CD14-positive monocyte (primary cell): ENCODE measurements at regions not wholly inside any gene's neighbourhood (a gene's known extent, or its start where the extent isn't known, plus 50 kb on each side); places are given as distances from the start of the nearest gene placed in this dataset.

ENCODE experiments used
- DNase-seq, 3 donors: peaks; one replicate each; pipeline ENCODE4 v3.0.0-alpha.2; 2011 to 2022
- H2AFZ ChIP-seq: 2 replicates; pipeline ENCODE4 v1.6.0; 2012; ENCODE audit warnings: mild to moderate bottlenecking, low read depth, low read length, inconsistent platforms; ENCODE audit not compliant: insufficient read depth, poor library complexity, severe bottlenecking
- H3K27ac ChIP-seq, 2 donors: 1 replicate in 1 of 2; 2 replicates in 1 of 2; pipeline ENCODE4 v1.5.1; 2012 to 2013; ENCODE audit warnings: low read length in 2 of 2, control low read depth in 1 of 2, inconsistent platforms in 1 of 2, low read depth in 1 of 2, mild to moderate bottlenecking in 1 of 2
- H3K27me3 ChIP-seq, 2 donors: one replicate each; pipeline versions ENCODE4 v1.6.0 to v1.6.1; 2011 to 2013; ENCODE audit warnings: low read length in 2 of 2; ENCODE audit not compliant: control insufficient read depth in 2 of 2, insufficient read depth in 2 of 2
- H3K36me3 ChIP-seq, 2 donors: replicated peaks in 1 of 2; 1 replicate in 1 of 2; 2 replicates in 1 of 2; pipeline versions ENCODE4 v1.5.1 to v1.6.1; 2012 to 2013; ENCODE audit warnings: low read length in 2 of 2, control low read depth in 1 of 2, inconsistent platforms in 1 of 2, mild to moderate bottlenecking in 1 of 2; ENCODE audit not compliant: insufficient read depth in 2 of 2, control insufficient read depth in 1 of 2
- H3K4me1 ChIP-seq, 2 donors: 1 replicate in 1 of 2; 2 replicates in 1 of 2; pipeline versions ENCODE4 v1.5.1 to v1.6.1; 2012 to 2013; ENCODE audit warnings: low read length in 2 of 2, control low read depth in 1 of 2, inconsistent platforms in 1 of 2, mild to moderate bottlenecking in 1 of 2, moderate library complexity in 1 of 2; ENCODE audit not compliant: insufficient read depth in 2 of 2, control insufficient read depth in 1 of 2
- H3K4me2 ChIP-seq: replicated peaks from 2 replicates; pipeline ENCODE3; 2012; ENCODE audit warnings: low read length, moderate library complexity, mild to moderate bottlenecking; ENCODE audit not compliant: poor library complexity, severe bottlenecking; ENCODE audit errors: extremely low read depth
- H3K4me3 ChIP-seq, 3 experiments: fragments of 200-600 bp in 1 of 3; sonication (generic) in 1 of 3; replicated peaks in 1 of 3; 1 replicate in 2 of 3; 2 replicates in 1 of 3; pipeline ENCODE4 v1.5.1; 2011 to 2013; ENCODE audit warnings: low read length in 3 of 3, mild to moderate bottlenecking in 3 of 3, control low read depth in 2 of 3, low read depth in 2 of 3, inconsistent platforms in 1 of 3, moderate library complexity in 1 of 3
- H3K79me2 ChIP-seq: 2 replicates; pipeline ENCODE4 v1.6.0; 2012; ENCODE audit warnings: mild to moderate bottlenecking, control low read depth, inconsistent platforms, low read length, moderate library complexity; ENCODE audit not compliant: insufficient read depth
- H3K9ac ChIP-seq: 2 replicates; pipeline ENCODE4 v1.6.0; 2017; ENCODE audit warnings: low read length, mild to moderate bottlenecking; ENCODE audit not compliant: insufficient read depth, poor library complexity, severe bottlenecking
- H3K9me3 ChIP-seq, 2 donors: replicated peaks in 1 of 2; 1 replicate in 1 of 2; 2 replicates in 1 of 2; pipeline versions ENCODE4 v1.5.1 to v1.6.1; 2012 to 2013; ENCODE audit warnings: low read length in 2 of 2, control low read depth in 1 of 2; ENCODE audit not compliant: control insufficient read depth in 1 of 2, insufficient read depth in 1 of 2
- H4K20me1 ChIP-seq: 2 replicates; pipeline ENCODE4 v1.6.0; 2012; ENCODE audit warnings: mild to moderate bottlenecking, low read length, control low read depth, moderate library complexity; ENCODE audit not compliant: insufficient read depth
- H3K27ac Mint-ChIP-seq, 7 donors: one replicate each; pipeline ENCODE4 v1.8.0; 2020; ENCODE audit warnings: mild to moderate bottlenecking in 7 of 7, mixed read lengths in 7 of 7, moderate library complexity in 6 of 7, inconsistent platforms in 2 of 7
- H3K27me3 Mint-ChIP-seq, 3 donors: one replicate each; pipeline ENCODE4 v1.8.0; 2021 to 2022; ENCODE audit warnings: low read depth in 3 of 3, mild to moderate bottlenecking in 3 of 3, mixed read lengths in 3 of 3, moderate library complexity in 3 of 3, inconsistent platforms in 1 of 3
- H3K36me3 Mint-ChIP-seq, 2 donors: one replicate each; pipeline ENCODE4 v1.8.0; 2020; ENCODE audit warnings: mixed read lengths in 2 of 2, inconsistent platforms in 1 of 2, mild to moderate bottlenecking in 1 of 2
- H3K4me1 Mint-ChIP-seq: one replicate; pipeline ENCODE4 v1.8.0; 2020; ENCODE audit warnings: mild to moderate bottlenecking, mixed read lengths
- H3K4me3 Mint-ChIP-seq, 2 donors: one replicate each; pipeline ENCODE4 v1.8.0; 2020; ENCODE audit warnings: mild to moderate bottlenecking in 2 of 2, mixed read lengths in 2 of 2, moderate library complexity in 1 of 2
- H3K9me3 Mint-ChIP-seq, 7 donors: one replicate each; pipeline ENCODE4 v1.8.0; 2020 to 2022; ENCODE audit warnings: mixed read lengths in 7 of 7, mild to moderate bottlenecking in 6 of 7, moderate library complexity in 6 of 7, inconsistent platforms in 2 of 7
- WGBS: methylation state at CpG from one replicate; pipeline ENCODE4 v1.1.5; 2013; ENCODE audit warnings: missing lambda C conversion rate; ENCODE audit not compliant: insufficient coverage; 5-methylcytosine and 5-hydroxymethylcytosine counted together
- intact Hi-C, 2 donors: fragments of 100-400 bp; cut with micrococcal nuclease; formaldehyde crosslinking; loops; one replicate each; pipeline versions ENCODE4 v1.15.0 to v1.15.1; 2023
- TF ChIP-seq, protein P1 (sequence below): fragments of 200-600 bp; IDR thresholded peaks from one replicate; pipeline ENCODE4 v1.8.0; 2022; ENCODE audit warnings: antibody characterized with exemption, mild to moderate bottlenecking

DNA sequence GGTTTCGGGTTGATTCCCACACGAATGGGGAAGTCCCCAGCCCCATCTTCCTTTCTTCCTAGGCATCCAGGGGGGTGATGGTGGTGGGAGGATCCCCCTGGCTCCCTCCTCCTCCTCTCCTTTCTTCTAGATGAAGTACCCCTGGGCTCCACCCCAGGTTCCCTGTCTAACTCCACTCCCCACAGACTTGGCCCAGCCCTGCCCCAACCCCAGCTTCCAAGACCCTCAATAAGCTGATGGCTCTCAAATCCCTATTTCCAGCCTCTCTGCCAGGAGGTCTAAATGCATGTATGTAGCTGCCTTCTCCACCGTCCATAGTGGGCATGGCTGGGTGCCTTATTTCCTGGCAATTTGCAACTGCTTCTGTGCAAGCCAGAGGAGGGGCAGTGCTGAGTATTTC, 383.7 kb downstream of the BCL11B start:
- 75% methylated on average over 1 of the region's 3 CpGs for WGBS
- no peak overlapping the region for H3K4me3 Mint-ChIP-seq

DNA sequence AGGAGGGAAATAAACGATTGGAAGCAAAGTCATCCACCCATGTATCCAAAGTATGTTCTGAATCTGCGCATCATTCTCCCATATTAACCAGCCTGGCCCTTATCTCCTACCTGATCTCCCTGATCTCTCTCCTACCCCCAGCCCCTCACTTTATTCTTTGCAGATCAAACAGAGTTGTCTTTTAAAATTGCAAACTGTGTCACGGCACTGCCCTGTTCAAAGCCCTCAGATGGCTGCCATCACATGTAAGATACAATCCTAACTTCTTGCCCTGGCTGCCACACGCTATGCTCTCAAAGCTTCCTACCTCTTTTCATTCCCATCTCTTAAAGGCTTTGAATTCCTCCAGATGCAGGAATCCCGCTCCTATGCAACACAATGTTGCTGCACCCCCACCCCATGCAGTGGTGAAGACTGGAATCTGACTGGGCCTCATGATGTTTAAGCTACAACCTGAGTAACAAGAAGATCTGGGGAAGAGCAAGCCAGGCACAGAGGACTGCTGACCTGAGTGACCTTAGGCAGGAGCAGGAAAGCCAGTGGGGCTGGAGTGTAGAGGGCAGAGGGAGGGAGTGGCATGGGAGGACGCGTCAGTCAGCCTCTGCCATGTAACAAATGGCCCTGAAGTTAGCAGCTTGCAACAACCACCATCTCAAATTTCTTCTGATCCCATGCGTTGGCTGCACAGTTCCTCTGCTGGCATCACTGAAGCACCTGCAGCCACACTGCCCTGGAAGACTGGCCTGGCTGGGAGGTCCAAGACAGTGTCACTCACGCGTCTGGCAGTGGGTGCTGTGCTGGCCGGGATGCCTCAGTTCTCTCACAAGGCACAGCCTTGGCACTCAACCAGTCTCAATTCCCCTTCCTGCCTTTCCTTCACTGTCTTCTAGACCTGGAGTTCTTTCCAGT, 382.8 kb downstream of the BCL11B start:
- peak overlapping the region in 1 of 7 donors; percentile 83 for H3K27ac Mint-ChIP-seq
- Histone ChIP-seq H4K20me1 (no peaks in the 10 kb centered on the region), H3K4me2 (no peak overlapping the region), H3K79me2 (no peaks in the 10 kb centered on the region), H3K9me3 (no peaks in the 10 kb centered on the region), H2AFZ (no peak overlapping the region), H3K4me3 (no peak overlapping the region), H3K27me3 (no peaks in the 10 kb centered on the region), H3K36me3 (no peaks in the 10 kb centered on the region), H3K9ac (no peak overlapping the region), H3K27ac (no peak overlapping the region), H3K4me1 (no peaks in the 10 kb centered on the region)
- no peaks in the 10 kb centered on the region for H3K36me3 Mint-ChIP-seq
- intact Hi-C loops: no loop called here
- H3K4me3 Mint-ChIP-seq: no peak overlapping the region
- no peak for DNase-seq
- H3K27me3 Mint-ChIP-seq: peaks cover 2 to 7% (median 6%) of the 10 kb centered on the region in 3 donors
- H3K9me3 Mint-ChIP-seq: peaks cover 0 to 10% (median 5%) of the 10 kb centered on the region in 7 donors
- no peaks in the 10 kb centered on the region for H3K4me1 Mint-ChIP-seq
- TF ChIP-seq, protein P1, sequence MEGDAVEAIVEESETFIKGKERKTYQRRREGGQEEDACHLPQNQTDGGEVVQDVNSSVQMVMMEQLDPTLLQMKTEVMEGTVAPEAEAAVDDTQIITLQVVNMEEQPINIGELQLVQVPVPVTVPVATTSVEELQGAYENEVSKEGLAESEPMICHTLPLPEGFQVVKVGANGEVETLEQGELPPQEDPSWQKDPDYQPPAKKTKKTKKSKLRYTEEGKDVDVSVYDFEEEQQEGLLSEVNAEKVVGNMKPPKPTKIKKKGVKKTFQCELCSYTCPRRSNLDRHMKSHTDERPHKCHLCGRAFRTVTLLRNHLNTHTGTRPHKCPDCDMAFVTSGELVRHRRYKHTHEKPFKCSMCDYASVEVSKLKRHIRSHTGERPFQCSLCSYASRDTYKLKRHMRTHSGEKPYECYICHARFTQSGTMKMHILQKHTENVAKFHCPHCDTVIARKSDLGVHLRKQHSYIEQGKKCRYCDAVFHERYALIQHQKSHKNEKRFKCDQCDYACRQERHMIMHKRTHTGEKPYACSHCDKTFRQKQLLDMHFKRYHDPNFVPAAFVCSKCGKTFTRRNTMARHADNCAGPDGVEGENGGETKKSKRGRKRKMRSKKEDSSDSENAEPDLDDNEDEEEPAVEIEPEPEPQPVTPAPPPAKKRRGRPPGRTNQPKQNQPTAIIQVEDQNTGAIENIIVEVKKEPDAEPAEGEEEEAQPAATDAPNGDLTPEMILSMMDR: no peak
- WGBS: 94% methylated on average over 7 of the region's 11 CpGs

More for the DNA sequence above, 383.7 kb downstream of the BCL11B start:
- Histone ChIP-seq H3K9ac (no peak overlapping the region), H3K36me3 (no peaks in the 10 kb centered on the region), H3K4me1 (no peaks in the 10 kb centered on the region), H4K20me1 (no peaks in the 10 kb centered on the region), H2AFZ (no peak overlapping the region), H3K27me3 (no peaks in the 10 kb centered on the region), H3K79me2 (no peaks in the 10 kb centered on the region), H3K9me3 (no peaks in the 10 kb centered on the region), H3K4me2 (no peak overlapping the region), H3K27ac (no peak overlapping the region), H3K4me3 (no peak overlapping the region)
- no peaks in the 10 kb centered on the region for H3K36me3 Mint-ChIP-seq
- intact Hi-C loops: no loop called here
- H3K4me1 Mint-ChIP-seq: no peaks in the 10 kb centered on the region
- no peak for DNase-seq
- peaks cover 2 to 7% (median 6%) of the 10 kb centered on the region in 3 donors for H3K27me3 Mint-ChIP-seq
- peaks cover 0 to 10% (median 5%) of the 10 kb centered on the region in 7 donors for H3K9me3 Mint-ChIP-seq
- H3K27ac Mint-ChIP-seq: no peak overlapping the region
- TF ChIP-seq, protein P1: no peak
